Astrocyte (in vitro differentiated cells and primary cell): ENCODE measurements at regions not wholly inside any gene's neighbourhood (a gene's known extent, or its start where the extent isn't known, plus 50 kb on each side); places are given as distances from the start of the nearest gene placed in this dataset.

Experiments used
- DNase-seq: peaks from one replicate; pipeline ENCODE4 v3.0.0-alpha.2; 2010; ENCODE audit warnings: low read depth
- FAIRE-seq: peaks from 2 replicates; lab custom pipeline; 2011; peaks lifted over from hg19 to GRCh38; lab: Jason Lieb, UNC
- H2AFZ ChIP-seq: 2 replicates; pipeline ENCODE4 v1.6.0; 2012; ENCODE audit warnings: low read depth, low read length, inconsistent platforms
- H3K27ac ChIP-seq: 2 replicates; pipeline ENCODE4 v1.5.1; 2011; ENCODE audit warnings: low read depth, low read length, inconsistent platforms
- H3K27me3 ChIP-seq: 2 replicates; pipeline ENCODE4 v1.6.0; 2011; ENCODE audit warnings: low read length, inconsistent platforms; ENCODE audit not compliant: insufficient read depth
- H3K36me3 ChIP-seq: 2 replicates; pipeline ENCODE4 v1.5.1; 2011; ENCODE audit warnings: low read length, inconsistent platforms; ENCODE audit not compliant: insufficient read depth
- H3K4me1 ChIP-seq: 2 replicates; pipeline ENCODE4 v1.5.1; 2011; ENCODE audit warnings: low read length, inconsistent platforms; ENCODE audit not compliant: insufficient read depth
- H3K4me2 ChIP-seq: 2 replicates; pipeline ENCODE4 v1.6.0; 2012; ENCODE audit warnings: low read length, inconsistent platforms
- H3K4me3 ChIP-seq: 2 replicates; pipeline ENCODE4 v1.5.1; 2011; ENCODE audit warnings: low read depth, mild to moderate bottlenecking, low read length, inconsistent platforms; ENCODE audit not compliant: insufficient read depth
- H3K79me2 ChIP-seq: 2 replicates; pipeline ENCODE4 v1.6.0; 2012; ENCODE audit warnings: mild to moderate bottlenecking, low read length, inconsistent platforms; ENCODE audit not compliant: insufficient read depth
- H3K9ac ChIP-seq: 2 replicates; pipeline ENCODE4 v1.6.0; 2012; ENCODE audit warnings: mild to moderate bottlenecking, low read length, inconsistent platforms
- H3K9me3 ChIP-seq: 2 replicates; pipeline ENCODE4 v1.5.1; 2012; ENCODE audit warnings: low read depth, mild to moderate bottlenecking, low read length, inconsistent platforms; ENCODE audit not compliant: insufficient read depth
- H4K20me1 ChIP-seq: 2 replicates; pipeline ENCODE4 v1.6.0; 2012; ENCODE audit warnings: low read length, inconsistent platforms; ENCODE audit not compliant: insufficient read depth
- H3K27ac Mint-ChIP-seq: one replicate; pipeline ENCODE4 v1.8.0; 2021; ENCODE audit warnings: mild to moderate bottlenecking, mixed read lengths; ENCODE audit not compliant: unreplicated experiment
- H3K27me3 Mint-ChIP-seq: one replicate; pipeline ENCODE4 v1.8.0; 2021; ENCODE audit warnings: low read depth, mixed read lengths; ENCODE audit not compliant: unreplicated experiment
- H3K36me3 Mint-ChIP-seq: one replicate; pipeline ENCODE4 v1.8.0; 2021; ENCODE audit warnings: low read depth, mixed read lengths; ENCODE audit not compliant: unreplicated experiment
- H3K4me1 Mint-ChIP-seq: one replicate; pipeline ENCODE4 v1.8.0; 2021; ENCODE audit warnings: low read depth, mixed read lengths; ENCODE audit not compliant: unreplicated experiment
- H3K4me3 Mint-ChIP-seq: one replicate; pipeline ENCODE4 v1.8.0; 2021; ENCODE audit warnings: mild to moderate bottlenecking, moderate library complexity, mixed read lengths; ENCODE audit not compliant: unreplicated experiment
- H3K9me3 Mint-ChIP-seq: one replicate; pipeline ENCODE4 v1.8.0; 2021; ENCODE audit warnings: mild to moderate bottlenecking, mixed read lengths; ENCODE audit not compliant: unreplicated experiment
- EZH2 ChIP-seq: IDR thresholded peaks from 2 replicates; pipeline ENCODE4 v1.6.1; 2012; ENCODE audit warnings: mild to moderate bottlenecking, low read length, inconsistent platforms; ENCODE audit not compliant: insufficient read depth
- TF ChIP-seq, protein P1 (sequence below): IDR thresholded peaks from 2 replicates; pipeline ENCODE4 v1.5.1; 2011; ENCODE audit warnings: low read depth, mild to moderate bottlenecking, inconsistent platforms, low read length, moderate library complexity; ENCODE audit not compliant: insufficient read depth

GRCh38 chr2:203645831-203646230 is 60.6 kb upstream of the CD28 start:
- H3K27me3 Mint-ChIP-seq = peaks cover 3% of the 10 kb centered on the region
- no peak for DNase-seq
- no peaks in the 10 kb centered on the region for H3K27me3 ChIP-seq
- no peak overlapping the region for H2AFZ ChIP-seq
- peaks cover 4% of the 10 kb centered on the region for H3K9me3 Mint-ChIP-seq
- no peaks in the 10 kb centered on the region for H3K9me3 ChIP-seq
- no peak overlapping the region for H3K4me3 ChIP-seq
- peaks cover 5% of the 10 kb centered on the region for H3K4me1 ChIP-seq
- no peak for FAIRE-seq
- H4K20me1 ChIP-seq = no peaks in the 10 kb centered on the region
- no peak overlapping the region for H3K4me2 ChIP-seq
- H3K9ac ChIP-seq = no peak overlapping the region
- H3K4me1 Mint-ChIP-seq = peaks cover 11% of the 10 kb centered on the region
- peaks cover 4% of the 10 kb centered on the region for H3K36me3 Mint-ChIP-seq
- H3K36me3 ChIP-seq = no peaks in the 10 kb centered on the region
- H3K27ac Mint-ChIP-seq = no peak overlapping the region
- H3K27ac ChIP-seq = no peak overlapping the region
- H3K79me2 ChIP-seq = no peaks in the 10 kb centered on the region
- TF ChIP-seq EZH2 = no peak
- TF ChIP-seq, protein P1, sequence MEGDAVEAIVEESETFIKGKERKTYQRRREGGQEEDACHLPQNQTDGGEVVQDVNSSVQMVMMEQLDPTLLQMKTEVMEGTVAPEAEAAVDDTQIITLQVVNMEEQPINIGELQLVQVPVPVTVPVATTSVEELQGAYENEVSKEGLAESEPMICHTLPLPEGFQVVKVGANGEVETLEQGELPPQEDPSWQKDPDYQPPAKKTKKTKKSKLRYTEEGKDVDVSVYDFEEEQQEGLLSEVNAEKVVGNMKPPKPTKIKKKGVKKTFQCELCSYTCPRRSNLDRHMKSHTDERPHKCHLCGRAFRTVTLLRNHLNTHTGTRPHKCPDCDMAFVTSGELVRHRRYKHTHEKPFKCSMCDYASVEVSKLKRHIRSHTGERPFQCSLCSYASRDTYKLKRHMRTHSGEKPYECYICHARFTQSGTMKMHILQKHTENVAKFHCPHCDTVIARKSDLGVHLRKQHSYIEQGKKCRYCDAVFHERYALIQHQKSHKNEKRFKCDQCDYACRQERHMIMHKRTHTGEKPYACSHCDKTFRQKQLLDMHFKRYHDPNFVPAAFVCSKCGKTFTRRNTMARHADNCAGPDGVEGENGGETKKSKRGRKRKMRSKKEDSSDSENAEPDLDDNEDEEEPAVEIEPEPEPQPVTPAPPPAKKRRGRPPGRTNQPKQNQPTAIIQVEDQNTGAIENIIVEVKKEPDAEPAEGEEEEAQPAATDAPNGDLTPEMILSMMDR = no peak
- no peak overlapping the region for H3K4me3 Mint-ChIP-seq

- Mint-ChIP-seq H3K36me3 (peaks cover 4% of the 10 kb centered on the region), H3K27me3 (peaks cover 3% of the 10 kb centered on the region), H3K27ac (no peak overlapping the region), H3K4me1 (peaks cover 14% of the 10 kb centered on the region), H3K4me3 (no peak overlapping the region), H3K9me3 (peaks cover 4% of the 10 kb centered on the region)
- Histone ChIP-seq H3K36me3 (no peaks in the 10 kb centered on the region), H2AFZ (no peak overlapping the region), H3K27ac (no peak overlapping the region), H3K27me3 (no peaks in the 10 kb centered on the region), H3K9me3 (no peaks in the 10 kb centered on the region), H3K79me2 (no peaks in the 10 kb centered on the region), H3K4me3 (no peak overlapping the region), H3K4me2 (no peak overlapping the region), H3K4me1 (peaks cover 5% of the 10 kb centered on the region), H4K20me1 (no peaks in the 10 kb centered on the region), H3K9ac (no peak overlapping the region)
- DNase-seq (no peak), FAIRE-seq (no peak)
- TF ChIP-seq EZH2 = no peak
- TF ChIP-seq, protein P1 = no peak
Observed at GRCh38 chr2:203646266-203646864, 60.1 kb upstream of the CD28 start.

GRCh38 chr2:203646961-203647360 is 59.5 kb upstream of the CD28 start:
- TF ChIP-seq EZH2 = no peak
- TF ChIP-seq, protein P1 = no peak
- H3K79me2 ChIP-seq = no peaks in the 10 kb centered on the region
- no peak overlapping the region for H3K27ac ChIP-seq
- H3K4me2 ChIP-seq = no peak overlapping the region
- Mint-ChIP-seq H3K4me1 (peaks cover 16% of the 10 kb centered on the region), H3K9me3 (peaks cover under 1% of the 10 kb centered on the region), H3K27ac (no peak overlapping the region), H3K27me3 (no peaks in the 10 kb centered on the region), H3K36me3 (peaks cover 4% of the 10 kb centered on the region), H3K4me3 (no peak overlapping the region)
- DNase-seq (no peak), FAIRE-seq (no peak)
- no peaks in the 10 kb centered on the region for H3K27me3 ChIP-seq
- H4K20me1 ChIP-seq = no peaks in the 10 kb centered on the region
- H3K9ac ChIP-seq = no peak overlapping the region
- H3K4me3 ChIP-seq = no peak overlapping the region
- H2AFZ ChIP-seq = no peak overlapping the region
- H3K36me3 ChIP-seq = no peaks in the 10 kb centered on the region
- H3K9me3 ChIP-seq = no peaks in the 10 kb centered on the region
- peaks cover 5% of the 10 kb centered on the region for H3K4me1 ChIP-seq
